ENCODE measurements at regions not wholly inside any gene's neighbourhood (a gene's known extent, or its start where the extent isn't known, plus 50 kb on each side); places are given as distances from the start of the nearest gene placed in this dataset.

DNA sequence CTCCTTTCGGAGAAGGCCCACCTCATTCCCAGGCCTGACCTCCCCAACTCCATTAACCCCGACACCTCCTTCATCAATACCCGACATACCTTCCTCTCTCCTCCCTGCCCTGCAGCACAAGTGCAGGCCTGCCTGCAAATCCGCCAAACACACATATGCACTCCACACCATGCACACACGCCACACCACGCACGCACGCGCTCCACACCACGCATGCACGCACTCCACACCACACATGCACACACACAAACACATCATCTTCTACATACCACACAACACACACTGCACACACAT, 629.6 kb downstream of the TBC1D22A start:
- TF ChIP-seq, protein P1, sequence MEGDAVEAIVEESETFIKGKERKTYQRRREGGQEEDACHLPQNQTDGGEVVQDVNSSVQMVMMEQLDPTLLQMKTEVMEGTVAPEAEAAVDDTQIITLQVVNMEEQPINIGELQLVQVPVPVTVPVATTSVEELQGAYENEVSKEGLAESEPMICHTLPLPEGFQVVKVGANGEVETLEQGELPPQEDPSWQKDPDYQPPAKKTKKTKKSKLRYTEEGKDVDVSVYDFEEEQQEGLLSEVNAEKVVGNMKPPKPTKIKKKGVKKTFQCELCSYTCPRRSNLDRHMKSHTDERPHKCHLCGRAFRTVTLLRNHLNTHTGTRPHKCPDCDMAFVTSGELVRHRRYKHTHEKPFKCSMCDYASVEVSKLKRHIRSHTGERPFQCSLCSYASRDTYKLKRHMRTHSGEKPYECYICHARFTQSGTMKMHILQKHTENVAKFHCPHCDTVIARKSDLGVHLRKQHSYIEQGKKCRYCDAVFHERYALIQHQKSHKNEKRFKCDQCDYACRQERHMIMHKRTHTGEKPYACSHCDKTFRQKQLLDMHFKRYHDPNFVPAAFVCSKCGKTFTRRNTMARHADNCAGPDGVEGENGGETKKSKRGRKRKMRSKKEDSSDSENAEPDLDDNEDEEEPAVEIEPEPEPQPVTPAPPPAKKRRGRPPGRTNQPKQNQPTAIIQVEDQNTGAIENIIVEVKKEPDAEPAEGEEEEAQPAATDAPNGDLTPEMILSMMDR (IDR thresholded peaks at IDR 0.05): no peak
- TF ChIP-seq POLR2A (IDR thresholded peaks at IDR 0.05): no peak
